ENCODE measurements at regions not wholly inside any gene's neighbourhood (a gene's known extent, or its start where the extent isn't known, plus 50 kb on each side); places are given as distances from the start of the nearest gene placed in this dataset.

DNA sequence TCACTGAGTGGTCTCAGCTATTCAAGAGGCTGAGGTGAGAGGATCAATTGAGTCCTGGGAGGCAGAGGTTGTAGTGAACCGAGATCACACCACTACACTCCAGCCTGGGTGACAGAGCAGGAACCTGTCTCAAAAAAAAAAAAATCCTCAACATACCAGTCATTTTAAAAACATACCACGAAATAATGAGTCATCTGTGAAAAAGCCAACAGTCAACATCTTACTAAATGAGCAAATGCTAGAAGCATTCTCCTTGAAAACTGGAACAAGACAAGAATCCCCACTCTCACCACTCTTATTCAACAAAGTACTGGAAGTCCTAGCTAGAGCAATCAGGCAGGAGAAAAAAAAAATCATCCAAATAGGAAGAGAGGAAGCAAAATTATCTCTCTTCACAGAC lies 104.0 kb upstream of the ARHGEF9 start:
- Histone ChIP-seq H3K4me3 (replicated peaks in 1 of 2; ENCODE audit: low read depth in 1 of 2, low read length in 2 of 2) (no peak overlapping the region), H3K9ac (ENCODE audit: low read length) (no peak overlapping the region), H3K9me3 (ENCODE audit: control insufficient read depth in 1 of 2, insufficient read depth in 1 of 2, low read depth in 1 of 2, low read length in 2 of 2) (no peaks in the 10 kb centered on the region), H4K20me1 (ENCODE audit: insufficient read depth) (no peaks in the 10 kb centered on the region), H3K36me3 (ENCODE audit: control insufficient read depth in 1 of 2, insufficient read depth in 2 of 2, low read length in 2 of 2) (no peaks in the 10 kb centered on the region), H2AFZ (ENCODE audit: low read depth, low read length, poor library complexity, severe bottlenecking) (no peak overlapping the region), H3K4me1 (ENCODE audit: control insufficient read depth in 1 of 2, insufficient read depth in 2 of 2, low read length in 2 of 2) (no peaks in the 10 kb centered on the region), H3K27me3 (ENCODE audit: insufficient read depth, low read length) (no peaks in the 10 kb centered on the region), H3K9me2 (ENCODE audit: insufficient read depth) (no peaks in the 10 kb centered on the region), H3K79me2 (ENCODE audit: insufficient read depth, low read length) (no peaks in the 10 kb centered on the region), H3K4me2 (ENCODE audit: low read length) (no peak overlapping the region), H3K27ac (ENCODE audit: low read depth, low read length) (no peak overlapping the region)
- ChIA-PET CTCF (no interaction called here), POLR2A (interaction anchor here (0.7 kb wide), 1 partner anchor 12 kb away, joined by 6 read pairs; no protein-coding TSS in a partner anchor), RAD21 (ENCODE audit: low non-redundant PET in 1 of 2, low total read pairs in 2 of 2, uncharacterized antibody in 2 of 2, unreplicated experiment in 2 of 2) (no interaction called here)
- DNase-seq (ENCODE audit: low read depth, low spot score): no peak
- no peak for TF ChIP-seq EGR1 (IDR thresholded peaks at IDR 0.05; ENCODE audit: low read depth)
- TF ChIP-seq EZH2phosphoT487 (IDR thresholded peaks at IDR 0.05; ENCODE audit: borderline replicate concordance): no peak
- no peak for TF ChIP-seq ZNF274 (IDR thresholded peaks at IDR 0.05; ENCODE audit: low read depth, low read length)
- TF ChIP-seq, protein P1, sequence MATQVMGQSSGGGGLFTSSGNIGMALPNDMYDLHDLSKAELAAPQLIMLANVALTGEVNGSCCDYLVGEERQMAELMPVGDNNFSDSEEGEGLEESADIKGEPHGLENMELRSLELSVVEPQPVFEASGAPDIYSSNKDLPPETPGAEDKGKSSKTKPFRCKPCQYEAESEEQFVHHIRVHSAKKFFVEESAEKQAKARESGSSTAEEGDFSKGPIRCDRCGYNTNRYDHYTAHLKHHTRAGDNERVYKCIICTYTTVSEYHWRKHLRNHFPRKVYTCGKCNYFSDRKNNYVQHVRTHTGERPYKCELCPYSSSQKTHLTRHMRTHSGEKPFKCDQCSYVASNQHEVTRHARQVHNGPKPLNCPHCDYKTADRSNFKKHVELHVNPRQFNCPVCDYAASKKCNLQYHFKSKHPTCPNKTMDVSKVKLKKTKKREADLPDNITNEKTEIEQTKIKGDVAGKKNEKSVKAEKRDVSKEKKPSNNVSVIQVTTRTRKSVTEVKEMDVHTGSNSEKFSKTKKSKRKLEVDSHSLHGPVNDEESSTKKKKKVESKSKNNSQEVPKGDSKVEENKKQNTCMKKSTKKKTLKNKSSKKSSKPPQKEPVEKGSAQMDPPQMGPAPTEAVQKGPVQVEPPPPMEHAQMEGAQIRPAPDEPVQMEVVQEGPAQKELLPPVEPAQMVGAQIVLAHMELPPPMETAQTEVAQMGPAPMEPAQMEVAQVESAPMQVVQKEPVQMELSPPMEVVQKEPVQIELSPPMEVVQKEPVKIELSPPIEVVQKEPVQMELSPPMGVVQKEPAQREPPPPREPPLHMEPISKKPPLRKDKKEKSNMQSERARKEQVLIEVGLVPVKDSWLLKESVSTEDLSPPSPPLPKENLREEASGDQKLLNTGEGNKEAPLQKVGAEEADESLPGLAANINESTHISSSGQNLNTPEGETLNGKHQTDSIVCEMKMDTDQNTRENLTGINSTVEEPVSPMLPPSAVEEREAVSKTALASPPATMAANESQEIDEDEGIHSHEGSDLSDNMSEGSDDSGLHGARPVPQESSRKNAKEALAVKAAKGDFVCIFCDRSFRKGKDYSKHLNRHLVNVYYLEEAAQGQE (IDR thresholded peaks at IDR 0.05; ENCODE audit: low read depth): no peak
- no peak for TF ChIP-seq SIN3A (IDR thresholded peaks at IDR 0.05; ENCODE audit: low read depth)
- TF ChIP-seq ATF3 (IDR thresholded peaks at IDR 0.05): no peak
- ATAC-seq: no peak
- no TSS peak for BruUV-seq (replicated peaks)
- intact Hi-C loops (cut with micrococcal nuclease): no loop called here
